Left lobe of liver (tissue), 2 donors: ENCODE measurements at regions not wholly inside any gene's neighbourhood (a gene's known extent, or its start where the extent isn't known, plus 50 kb on each side); places are given as distances from the start of the nearest gene placed in this dataset.
A peak's percentile ranks its signal among the peaks of the same experiment; 100 is the strongest.
"Not testable (repeated sequence)": the region's sequence is repeated elsewhere in the genome, so short reads cannot be mapped to it uniquely, and the experiment has no call there.

ENCODE experiments used
- ATAC-seq: fragments of 200-7000 bp; cut with Tn5 transposase; one replicate; pipeline ENCODE4 v1.9.1; 2020; ENCODE audit warnings: mild to moderate bottlenecking, moderate library complexity
- DNase-seq: peaks from one replicate; pipeline ENCODE4 v3.0.0-alpha.2; 2020; ENCODE audit warnings: low spot score
- donor health status: DM: no; HTN: no; CAD: no; lungs with moderate emphysema.
- donor health status: DM: no; HTN: yes; CAD: no.

DNA sequence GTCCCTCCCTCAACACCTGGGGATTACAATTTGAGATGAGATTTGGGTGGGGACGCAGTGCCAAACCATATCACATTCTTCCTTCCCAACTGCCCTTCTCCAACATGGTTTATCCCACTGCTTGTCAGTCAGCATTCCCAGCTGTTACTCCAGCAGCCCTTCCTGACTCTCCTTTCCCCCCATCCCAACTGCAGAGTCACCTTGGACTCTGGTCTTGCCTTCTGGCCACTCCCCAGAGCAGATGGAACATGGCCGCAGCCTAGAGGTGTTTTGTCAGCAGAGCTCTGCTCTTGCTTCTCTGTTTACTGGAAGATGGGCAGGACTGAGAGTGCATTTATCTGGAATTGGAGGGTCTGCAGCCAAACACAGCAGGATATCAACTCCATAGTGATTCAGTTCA, 51.2 kb upstream of the MEX3C start:
- no peak for ATAC-seq
- DNase-seq, result no peak

DNA sequence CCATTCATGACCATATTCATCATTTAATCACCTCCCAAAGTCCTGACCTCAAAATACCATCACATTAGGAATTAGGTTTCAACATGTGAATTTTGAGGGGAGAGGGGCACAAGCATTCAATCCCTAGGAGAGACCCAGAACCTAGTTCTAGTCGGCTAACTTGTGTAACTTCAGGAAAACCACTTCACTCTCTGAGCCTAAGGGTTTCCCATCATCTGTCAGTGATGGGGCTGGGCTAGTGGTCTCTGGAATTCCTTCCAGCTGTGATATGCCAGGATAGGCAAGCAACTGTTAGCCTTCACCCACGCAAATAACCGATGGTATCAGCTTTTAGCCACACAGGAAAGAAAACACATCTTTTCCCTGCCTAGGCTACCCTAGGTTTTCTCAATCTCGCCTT, 52.5 kb upstream of the MEX3C start:
- DNase-seq, result no peak
- no peak for ATAC-seq

DNA sequence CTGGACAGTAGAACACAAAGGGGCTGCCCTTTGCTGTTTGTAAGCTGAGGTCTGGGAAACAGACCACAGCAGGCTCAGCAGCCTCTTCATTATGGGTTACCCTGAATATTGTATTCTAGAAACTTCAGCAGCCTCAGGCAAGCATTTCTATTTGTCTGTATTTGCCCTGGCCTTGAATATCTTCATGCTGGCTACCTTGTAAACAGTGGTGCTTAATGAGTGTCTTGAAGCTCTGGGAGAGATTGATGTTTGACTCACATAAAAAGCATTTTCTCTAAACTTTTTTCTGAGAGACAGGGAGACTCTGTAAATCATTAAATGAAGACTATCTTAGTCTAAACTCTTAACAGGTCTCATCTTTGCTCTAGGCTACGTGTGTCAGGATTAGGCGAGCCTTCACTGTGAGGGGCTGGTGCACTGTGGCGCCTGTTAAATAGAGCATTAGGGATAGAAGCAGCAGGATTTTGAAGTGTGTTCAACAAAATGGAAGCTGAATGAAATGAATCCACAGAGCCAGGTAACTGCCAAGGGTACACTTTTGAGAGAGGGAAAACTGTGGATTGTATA, 53.1 kb upstream of the MEX3C start:
- ATAC-seq (no peak), DNase-seq (no peak)

DNA sequence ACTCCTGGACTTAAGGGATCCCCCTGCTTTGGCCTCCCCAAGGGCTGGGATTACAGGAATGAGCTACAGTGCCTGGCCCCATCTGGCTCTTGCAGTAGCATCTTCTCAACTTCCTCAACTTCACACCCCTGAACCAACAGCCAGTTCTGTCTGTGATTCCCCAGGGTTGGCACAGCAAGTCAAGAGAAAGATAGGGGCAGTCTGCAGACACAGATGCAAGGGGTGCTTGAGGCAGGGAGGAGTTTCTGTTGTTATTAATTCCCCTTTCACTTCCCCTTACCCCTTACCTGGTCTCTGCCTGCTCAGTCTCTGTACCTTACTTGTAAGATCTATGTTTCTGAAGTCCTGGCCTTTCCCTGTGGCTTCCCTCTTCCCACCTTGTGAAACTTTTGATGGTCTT, 54.1 kb upstream of the MEX3C start:
- DNase-seq (no peak), ATAC-seq (no peak)

DNA sequence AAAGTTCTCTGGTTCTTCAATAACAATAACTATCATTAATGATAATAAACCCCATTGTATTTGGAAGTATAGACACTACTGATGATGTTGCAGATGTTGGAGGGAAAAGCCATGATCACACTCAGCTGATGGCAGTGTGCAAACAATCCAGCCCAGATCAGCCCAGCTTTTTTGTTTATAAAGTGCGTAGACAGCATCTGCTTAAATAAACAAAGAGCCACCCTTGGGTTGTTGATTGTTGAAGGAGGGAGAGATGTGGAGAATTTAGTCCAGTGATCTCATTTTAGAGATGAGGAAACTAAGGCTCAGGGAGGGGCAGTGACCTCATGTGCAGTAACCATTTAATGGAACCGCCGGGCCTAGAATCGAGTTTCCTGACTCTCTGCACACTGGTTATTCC, 56.0 kb upstream of the MEX3C start:
- ATAC-seq, result no peak

DNA sequence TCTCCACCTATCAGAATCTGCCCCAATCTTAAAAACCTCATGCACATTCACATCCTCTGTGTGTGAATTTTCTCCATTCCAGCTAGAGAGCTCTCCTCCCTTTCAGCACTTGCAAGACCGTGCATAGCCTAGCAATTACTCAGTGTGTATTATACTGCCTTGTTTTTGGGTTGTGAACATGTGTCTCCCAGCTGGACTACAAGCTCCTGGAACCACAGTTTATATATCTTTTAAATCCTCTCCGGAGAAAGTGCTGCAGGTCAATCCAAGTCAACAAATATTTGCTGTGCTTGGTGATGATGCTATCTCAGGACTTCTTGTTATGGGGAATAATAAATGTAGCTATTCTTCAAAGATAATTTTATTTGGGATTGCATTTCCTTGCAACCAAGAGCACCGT, 58.2 kb upstream of the MEX3C start:
- DNase-seq (no peak), ATAC-seq (no peak)

More for the DNA sequence above, 56.0 kb upstream of the MEX3C start:
- no peak for DNase-seq

DNA sequence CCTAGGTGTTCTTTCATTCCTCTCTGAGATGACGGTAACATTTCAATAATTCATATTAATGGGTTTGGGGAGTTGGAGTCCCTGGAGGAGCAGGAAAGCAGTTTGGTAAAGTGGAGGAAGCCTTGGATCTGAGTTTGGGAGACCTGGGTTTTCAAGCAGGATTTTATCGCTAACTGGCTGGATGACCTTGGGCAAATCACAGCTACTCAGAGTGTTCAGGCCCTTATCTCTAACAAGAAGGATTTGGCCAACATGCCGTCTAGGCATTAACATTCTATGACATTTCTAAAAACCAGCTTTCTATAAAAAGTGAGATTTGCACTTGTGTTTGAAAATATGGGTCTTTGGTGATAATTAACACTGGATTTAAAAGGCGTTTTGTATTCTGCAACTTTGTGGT, 59.7 kb upstream of the MEX3C start:
- no peak for ATAC-seq
- no peak for DNase-seq

DNA sequence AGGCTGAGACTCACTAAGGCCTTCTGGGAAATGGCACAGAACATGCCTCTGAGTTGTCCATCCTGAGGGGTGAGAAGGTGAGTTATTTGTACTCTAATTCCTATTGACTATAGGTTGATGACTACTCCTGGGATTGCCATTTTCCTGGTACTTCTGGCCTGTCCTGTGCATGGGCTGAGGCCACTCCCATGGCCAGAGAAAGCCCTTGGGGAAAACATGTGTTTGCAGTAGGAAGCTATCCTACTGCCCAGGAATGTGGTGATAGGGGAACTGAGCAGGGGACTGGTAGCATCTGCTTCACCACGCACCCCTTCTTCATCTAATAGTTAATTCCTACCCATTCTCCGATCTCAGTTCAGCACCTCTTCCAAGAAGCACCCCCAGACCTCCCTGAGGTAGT, 62.6 kb upstream of the MEX3C start:
- ATAC-seq (no peak), DNase-seq (no peak)

DNA sequence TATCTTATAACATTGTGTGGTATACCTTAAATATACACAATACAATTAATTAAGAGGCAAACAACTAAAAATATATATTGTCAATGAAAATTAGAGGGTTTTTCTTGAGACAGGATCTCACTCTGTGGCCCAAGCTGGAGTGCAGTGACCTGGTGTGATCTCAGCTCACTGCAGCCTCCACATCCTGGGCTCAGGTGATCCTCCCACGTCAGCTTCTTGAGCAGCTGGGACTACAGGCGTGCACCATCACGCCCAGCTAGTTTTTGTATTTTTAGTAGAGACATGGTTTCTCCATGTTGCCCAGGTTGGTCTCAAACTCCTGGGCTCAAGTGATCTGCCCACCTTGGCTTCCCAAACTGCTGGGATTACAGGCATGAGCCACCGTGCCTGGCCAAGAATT, 68.6 kb upstream of the MEX3C start:
- ATAC-seq, DNase-seq: not testable (repeated sequence)

DNA sequence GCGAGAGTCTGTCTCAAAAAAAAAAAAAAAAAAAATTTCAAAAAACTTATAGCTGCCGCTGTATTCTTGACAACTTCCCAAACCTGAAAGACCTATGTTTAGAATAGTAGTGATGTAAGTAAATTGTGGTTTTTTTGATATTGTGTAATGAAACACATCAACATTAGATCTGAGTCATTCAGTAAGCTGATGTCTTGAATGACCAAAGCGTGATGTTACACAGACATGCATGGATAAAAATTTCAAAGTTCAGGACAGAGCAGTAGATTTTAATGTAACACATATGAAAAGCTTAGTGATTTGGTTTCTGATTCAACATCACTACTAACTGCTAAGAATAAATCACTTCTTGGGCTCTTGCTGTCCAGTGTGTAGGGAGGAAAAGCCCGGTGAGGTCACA, 69.3 kb upstream of the MEX3C start:
- DNase-seq, result no peak
- no peak for ATAC-seq

DNA sequence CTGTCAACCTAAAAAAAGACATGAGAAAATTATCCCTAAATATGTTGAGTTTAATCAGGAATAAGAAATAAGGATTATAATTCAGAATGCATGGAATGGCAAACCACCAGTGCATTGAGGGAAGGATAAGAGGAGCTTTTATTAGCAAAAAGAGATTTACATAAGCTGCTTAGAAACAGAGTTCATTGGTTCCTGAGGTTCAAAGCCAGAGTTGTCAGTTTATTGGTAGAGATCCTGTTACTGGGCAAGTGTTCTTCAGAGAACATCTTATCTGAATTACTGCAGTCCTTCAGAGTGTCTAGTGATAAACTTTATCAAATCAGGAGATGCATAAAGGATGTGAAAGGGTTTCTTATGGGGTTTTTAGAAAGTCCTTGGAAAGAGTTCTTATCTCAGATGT, 76.0 kb upstream of the MEX3C start:
- ATAC-seq, result no peak
- no peak for DNase-seq

DNA sequence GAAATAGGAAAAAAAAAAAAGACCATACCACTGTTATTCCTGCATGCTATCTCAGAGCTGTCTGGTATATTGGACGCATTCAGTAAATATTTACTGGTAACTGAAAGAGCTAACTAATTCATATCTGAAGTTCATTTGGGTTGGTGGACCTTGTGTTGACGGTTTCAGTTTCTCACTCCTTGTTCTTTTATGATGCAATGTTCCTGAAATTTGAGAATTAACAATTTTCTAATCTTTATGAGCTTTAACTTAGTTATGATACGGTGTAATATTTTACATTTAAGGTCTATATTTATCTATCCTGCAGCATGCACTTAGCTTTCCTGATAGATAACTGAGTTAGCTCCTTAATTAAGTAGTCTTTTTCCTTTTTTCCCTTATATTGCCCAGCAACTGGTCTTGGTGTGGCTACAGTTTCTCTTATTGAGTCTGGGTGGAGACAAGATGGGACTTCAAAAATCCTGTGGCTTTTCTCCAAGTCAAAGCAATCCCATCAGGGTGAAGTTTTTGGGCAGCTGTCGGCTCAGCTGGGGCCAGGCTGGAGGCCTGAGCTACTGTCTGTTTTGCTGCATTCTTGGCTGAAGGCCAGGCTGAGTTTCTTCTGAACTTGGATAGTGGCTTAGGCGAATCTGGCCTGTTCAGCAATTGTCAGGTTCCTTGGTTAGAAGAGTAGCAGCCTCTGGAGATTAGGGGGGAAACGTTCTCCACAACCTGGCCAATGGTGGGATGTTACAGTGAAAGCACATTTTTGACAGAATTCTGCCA, 78.4 kb upstream of the MEX3C start:
- ATAC-seq (no peak), DNase-seq (no peak)

DNA sequence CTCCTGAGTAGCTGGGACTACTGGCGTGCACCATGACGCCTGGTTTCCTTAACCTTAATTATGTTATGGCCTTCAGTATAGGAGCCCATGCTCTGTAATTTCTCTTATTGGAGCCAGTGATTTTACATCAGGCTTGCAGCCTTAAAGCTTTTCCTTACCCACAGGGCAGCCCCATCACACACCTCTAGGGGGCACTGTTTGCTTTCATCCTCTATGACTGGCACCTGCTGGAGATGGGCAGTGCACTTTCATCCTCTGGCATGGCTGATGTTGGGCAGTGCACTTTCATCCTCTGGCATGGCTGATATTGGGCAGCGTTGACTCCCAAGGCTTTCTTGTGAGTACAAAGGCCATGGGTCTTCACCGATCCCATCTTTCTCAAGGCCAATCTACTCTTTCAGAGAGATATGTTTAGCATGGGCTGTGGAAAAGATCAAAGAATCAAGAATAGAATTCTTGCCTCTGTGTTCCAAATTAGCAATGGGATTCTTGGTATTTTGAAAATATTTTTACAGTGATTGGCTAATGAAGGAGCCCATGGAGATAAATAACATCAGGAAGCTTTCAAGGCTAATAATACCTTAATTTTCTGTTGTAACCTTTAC, 80.7 kb upstream of the MEX3C start:
- ATAC-seq (peak; percentile 88), DNase-seq (peak; percentile 48)

DNA sequence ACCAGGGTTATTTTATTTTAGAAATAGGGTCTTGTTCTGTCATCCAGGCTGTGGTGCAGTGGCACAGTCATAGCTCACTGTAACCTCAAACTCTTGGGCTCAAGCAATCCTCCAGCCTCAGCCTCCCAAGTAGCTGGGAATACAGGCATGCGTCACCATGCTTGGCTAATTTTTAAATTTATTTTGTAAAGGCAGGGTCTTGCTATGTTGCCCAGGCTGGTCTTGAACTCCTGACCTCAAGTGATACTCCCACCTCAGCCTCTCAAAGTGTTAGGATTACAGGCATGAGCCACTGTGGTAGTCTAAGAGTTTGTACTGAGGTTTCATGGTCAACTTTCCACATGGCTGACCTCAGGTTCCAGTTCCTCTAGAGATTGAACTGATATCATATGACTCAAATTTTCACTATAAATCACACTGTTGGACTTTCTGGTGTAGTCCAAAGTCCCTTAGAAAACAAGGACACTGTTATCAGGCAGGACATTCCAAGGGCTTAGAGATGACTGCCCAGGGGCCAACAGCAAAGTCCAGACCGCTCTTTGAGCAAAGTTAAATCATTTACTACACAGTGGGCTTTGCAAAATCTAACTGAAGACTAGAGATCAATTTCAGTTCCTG, 82.0 kb upstream of the MEX3C start:
- DNase-seq (no peak), ATAC-seq (no peak)

DNA sequence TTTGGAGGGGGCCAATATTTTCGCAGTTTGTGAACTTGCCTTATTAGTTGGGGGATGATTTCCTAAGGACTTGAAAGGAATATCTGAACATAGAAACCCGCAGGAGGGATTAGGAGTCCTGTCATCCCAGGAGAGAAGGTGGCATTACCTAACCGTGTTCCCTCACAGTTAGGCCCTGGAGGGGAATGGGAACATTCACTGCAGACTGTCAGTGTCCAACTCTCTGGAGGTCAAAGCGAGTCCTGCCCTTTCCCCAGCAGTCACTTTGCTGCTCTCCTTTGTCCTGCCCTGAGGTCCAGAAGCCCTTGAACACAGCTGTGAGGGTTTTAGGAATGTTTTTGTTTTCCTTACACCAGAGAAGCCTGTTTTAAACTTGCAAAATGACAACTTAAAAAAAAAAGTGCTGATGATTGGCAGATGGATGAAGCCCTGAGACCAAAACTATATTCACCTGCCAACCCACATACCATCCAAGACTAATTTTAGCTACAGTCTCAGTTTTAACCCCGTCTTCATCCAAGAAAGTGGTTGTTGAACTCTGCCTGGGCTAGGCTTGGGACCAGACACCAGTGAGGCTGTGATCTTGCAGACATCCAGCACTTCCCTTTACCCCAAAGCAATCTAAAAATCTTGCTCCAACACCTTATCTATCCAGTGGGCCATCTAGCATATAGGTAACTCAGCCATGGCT, 90.5 kb upstream of the MEX3C start:
- ATAC-seq (no peak), DNase-seq (no peak)

DNA sequence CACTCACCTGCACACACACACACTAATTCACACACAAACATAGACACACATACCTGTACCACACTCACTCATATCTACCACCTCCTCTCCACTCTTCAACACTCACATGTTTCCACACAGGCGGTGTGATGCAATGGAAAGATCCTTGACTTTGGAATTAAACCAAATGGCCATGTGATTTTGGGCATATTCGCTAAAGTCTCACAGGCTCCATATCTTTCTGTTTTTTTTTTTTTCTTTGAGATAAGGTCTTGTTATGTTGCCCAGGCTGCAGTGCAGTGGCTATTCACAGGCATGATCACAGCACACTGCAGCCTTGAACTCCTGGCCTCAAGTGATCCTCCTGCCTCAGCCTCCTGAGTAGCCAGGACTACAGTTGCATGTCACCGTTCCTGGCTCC, 91.1 kb upstream of the MEX3C start:
- DNase-seq, result no peak
- ATAC-seq, result no peak

DNA sequence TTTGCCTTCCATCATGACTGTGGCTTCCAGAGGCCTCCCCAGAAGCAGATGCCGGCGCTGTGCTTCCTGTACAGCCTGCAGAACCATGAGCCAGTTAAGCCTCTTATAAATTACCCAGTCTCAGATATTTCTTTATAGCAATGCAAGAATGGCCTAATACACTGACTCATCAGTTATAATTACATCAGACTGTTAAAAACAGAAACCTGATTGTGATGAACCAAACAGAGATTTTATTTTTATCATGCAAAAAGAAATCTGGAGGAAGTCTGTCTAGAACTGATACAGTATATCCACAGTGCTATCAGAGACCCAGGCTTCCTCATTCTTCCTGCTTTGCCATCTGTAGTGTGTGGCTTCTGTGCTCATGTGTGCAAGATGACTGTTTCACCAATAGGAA, 93.4 kb upstream of the MEX3C start:
- ATAC-seq, result no peak
- no peak for DNase-seq

DNA sequence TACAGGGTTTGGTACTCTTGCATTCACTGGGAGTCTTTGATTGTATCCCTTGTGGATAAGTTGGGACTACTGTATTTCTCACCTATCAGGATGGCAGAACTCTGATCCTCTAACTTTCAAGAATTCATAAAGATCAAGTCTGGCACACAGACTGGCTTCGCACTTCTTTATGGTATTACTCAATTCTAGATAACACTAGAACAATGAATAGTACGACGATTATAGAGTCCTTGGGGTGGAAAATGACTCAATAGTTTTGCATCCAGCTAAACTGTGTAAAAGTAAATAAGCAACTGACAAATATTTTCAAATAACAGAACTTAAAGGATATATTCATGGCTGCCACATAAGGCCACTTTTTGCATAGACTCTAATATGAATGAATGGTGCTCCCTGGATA, 103.4 kb upstream of the MEX3C start:
- ATAC-seq, result no peak
- no peak for DNase-seq

DNA sequence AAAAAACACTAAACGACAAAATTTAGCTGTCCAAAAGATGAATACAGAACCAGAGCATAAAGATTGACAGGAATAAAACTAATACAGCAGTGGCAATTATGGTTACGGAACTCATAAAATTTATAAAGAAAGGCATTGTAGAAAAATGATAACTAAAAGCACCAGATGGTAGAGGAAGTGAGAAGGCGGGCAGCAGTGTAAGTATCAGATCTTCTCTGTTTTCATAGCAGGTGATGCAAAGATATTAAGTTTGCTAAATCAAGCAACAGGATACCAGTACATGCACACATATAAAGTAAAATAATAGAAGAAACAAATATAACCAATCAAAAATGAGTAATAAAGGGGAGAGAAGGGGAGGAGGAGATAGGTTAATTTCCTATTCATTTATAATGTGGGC, 103.9 kb upstream of the MEX3C start:
- ATAC-seq, result no peak
- DNase-seq, result no peak

DNA sequence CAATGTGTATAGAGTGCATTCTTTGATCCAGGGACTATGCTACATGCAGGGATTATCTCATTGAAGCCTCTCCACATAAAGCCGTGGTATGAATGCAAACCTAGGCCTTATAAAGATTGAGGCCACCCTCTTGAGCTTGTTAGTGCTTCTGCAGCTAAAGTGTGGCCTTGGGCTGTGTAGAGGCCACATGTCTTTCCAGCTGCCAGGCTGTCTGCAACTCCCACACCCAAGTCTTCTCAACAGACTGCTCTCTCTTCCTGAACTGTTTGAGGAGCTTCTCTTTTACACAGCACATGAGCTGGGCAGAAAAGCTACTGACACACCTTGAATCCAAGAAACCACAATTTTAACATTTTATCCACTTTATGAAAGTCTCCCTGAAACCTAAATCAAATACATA, 119.2 kb upstream of the MEX3C start:
- DNase-seq (no peak), ATAC-seq (no peak)

DNA sequence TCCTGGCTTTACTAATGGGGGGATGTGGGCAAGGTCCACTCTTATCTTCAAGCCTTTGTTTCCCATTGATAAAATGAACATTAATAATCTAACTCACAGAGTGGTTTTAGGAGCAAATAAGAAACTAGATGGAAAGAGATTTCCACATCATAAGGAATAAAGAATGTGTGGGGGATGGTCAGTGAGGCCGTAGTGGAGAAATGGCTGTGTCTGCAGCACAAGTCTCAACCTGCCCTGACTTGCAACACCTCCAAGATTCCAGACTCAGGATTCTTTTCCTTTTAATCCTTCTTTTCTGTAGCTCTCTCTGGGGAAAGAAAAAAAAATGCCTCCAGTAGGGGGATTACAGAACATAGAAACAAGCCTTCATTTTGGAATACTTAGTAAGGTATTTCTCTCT, 124.2 kb upstream of the MEX3C start:
- DNase-seq (no peak), ATAC-seq (no peak)

DNA sequence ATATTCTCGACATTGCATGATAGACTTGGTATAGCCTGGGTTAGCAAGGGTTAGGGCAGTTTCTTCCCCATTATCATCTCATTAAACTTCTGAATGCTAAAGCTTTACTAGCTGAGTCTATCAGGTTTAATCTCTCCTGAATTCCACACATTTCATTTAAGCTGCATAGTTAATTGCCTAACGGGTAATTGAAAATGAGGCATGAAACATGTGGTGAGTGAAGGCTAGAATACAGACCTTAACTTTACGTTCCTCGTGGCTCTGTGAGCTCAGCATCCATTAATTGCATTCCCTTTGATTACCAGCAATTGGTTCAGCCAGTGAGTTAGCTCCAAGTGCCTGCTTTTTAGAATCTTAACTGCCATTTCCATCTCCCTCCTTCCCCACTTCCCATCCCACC, 126.5 kb upstream of the MEX3C start:
- ATAC-seq (no peak), DNase-seq (no peak)
